Type B pancreatic cell (in vitro differentiated cells): ENCODE measurements at regions not wholly inside any gene's neighbourhood (a gene's known extent, or its start where the extent isn't known, plus 50 kb on each side); places are given as distances from the start of the nearest gene placed in this dataset.

Experiments used
- DNase-seq: peaks from one replicate; pipeline ENCODE4 v3.0.0; 2021; ENCODE audit warnings: mixed read lengths; ENCODE audit not compliant: unreplicated experiment; ENCODE audit errors: extremely low spot score
- H3K27ac Mint-ChIP-seq: 2 replicates; pipeline ENCODE4 v1.8.0; 2021; ENCODE audit warnings: mild to moderate bottlenecking, mixed read lengths
- H3K27me3 Mint-ChIP-seq: 2 replicates; pipeline ENCODE4 v1.8.0; 2021; ENCODE audit warnings: mixed read lengths
- H3K36me3 Mint-ChIP-seq: 2 replicates; pipeline ENCODE4 v1.8.0; 2021; ENCODE audit warnings: mixed read lengths
- H3K4me1 Mint-ChIP-seq: one replicate; pipeline ENCODE4 v1.8.0; 2021; ENCODE audit warnings: mixed read lengths; ENCODE audit not compliant: unreplicated experiment
- H3K4me3 Mint-ChIP-seq: 2 replicates; pipeline ENCODE4 v1.8.0; 2021; ENCODE audit warnings: mild to moderate bottlenecking, mixed read lengths
- H3K9me3 Mint-ChIP-seq: 2 replicates; pipeline ENCODE4 v1.8.0; 2021; ENCODE audit warnings: mixed read lengths
- CTCF ChIP-seq: fragments of 200-600 bp; sonication (generic); conservative IDR thresholded peaks from 2 replicates; pipeline ENCODE4 v1.5.0; 2021; ENCODE audit warnings: antibody characterized with exemption, mild to moderate bottlenecking

GRCh38 chr6:41448256-41448655 is 97.9 kb upstream of the FOXP4 start:
- Mint-ChIP-seq H3K27ac (no peak overlapping the region), H3K36me3 (no peaks in the 10 kb centered on the region), H3K4me3 (no peak overlapping the region), H3K9me3 (no peaks in the 10 kb centered on the region), H3K27me3 (no peaks in the 10 kb centered on the region), H3K4me1 (peaks cover 57% of the 10 kb centered on the region)
- no peak for DNase-seq
- no peak for TF ChIP-seq CTCF

- Mint-ChIP-seq H3K4me1 (peaks cover 44% of the 10 kb centered on the region), H3K36me3 (no peaks in the 10 kb centered on the region), H3K9me3 (no peaks in the 10 kb centered on the region), H3K4me3 (peak overlapping the region; percentile 35), H3K27me3 (no peaks in the 10 kb centered on the region), H3K27ac (no peak overlapping the region)
- no peak for TF ChIP-seq CTCF
- DNase-seq: no peak
These were observed 96.6 kb upstream of the FOXP4 start for GRCh38 chr6:41449399-41450245.

DNA sequence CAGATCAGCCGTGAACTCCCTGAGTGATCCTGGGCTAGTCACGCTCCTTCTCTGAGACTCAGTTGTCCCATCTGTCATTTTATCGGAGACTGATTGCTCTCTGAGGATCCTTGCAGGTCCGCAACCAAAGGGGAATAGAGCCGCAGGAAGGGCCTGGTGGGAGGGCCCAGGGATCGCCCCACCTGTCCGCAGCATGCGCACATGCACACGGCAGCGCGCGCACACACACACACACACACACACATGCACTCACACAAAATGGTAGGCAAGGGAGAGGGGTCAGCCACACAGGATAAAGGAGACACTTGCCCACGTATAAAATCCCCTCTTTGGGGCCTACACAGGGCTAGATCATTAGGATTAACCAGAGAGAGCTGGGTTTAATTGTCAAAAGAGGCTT is 95.6 kb upstream of the FOXP4 start:
- no peaks in the 10 kb centered on the region for H3K36me3 Mint-ChIP-seq
- no peaks in the 10 kb centered on the region for H3K9me3 Mint-ChIP-seq
- no peak overlapping the region for H3K4me3 Mint-ChIP-seq
- H3K27me3 Mint-ChIP-seq: no peaks in the 10 kb centered on the region
- no peak overlapping the region for H3K27ac Mint-ChIP-seq
- DNase-seq: no peak
- no peak for TF ChIP-seq CTCF
- peaks cover 41% of the 10 kb centered on the region for H3K4me1 Mint-ChIP-seq

DNA sequence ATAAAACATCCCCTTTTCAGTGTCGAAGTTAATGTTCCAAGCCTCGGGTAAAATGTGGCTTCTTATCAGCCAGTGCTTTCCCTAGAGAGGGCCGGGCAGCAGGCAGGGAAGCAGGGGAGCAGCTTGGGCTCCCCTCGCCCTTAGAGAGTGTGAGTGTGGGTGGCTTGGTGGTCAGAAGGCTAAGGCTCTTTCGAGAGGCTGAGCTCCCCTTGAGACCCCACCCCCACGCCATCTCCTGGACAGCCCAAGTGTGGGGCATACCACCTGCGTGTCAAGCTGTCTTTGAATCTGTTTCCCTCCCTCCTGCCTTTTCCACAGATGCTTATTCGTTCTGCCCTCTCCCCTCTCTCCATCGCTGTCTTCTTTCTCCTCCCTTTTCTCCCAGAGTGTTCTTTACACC is 95.1 kb upstream of the FOXP4 start:
- Mint-ChIP-seq H3K27me3 (no peaks in the 10 kb centered on the region), H3K27ac (peak overlapping the region; percentile 46), H3K36me3 (no peaks in the 10 kb centered on the region), H3K4me1 (peaks cover 46% of the 10 kb centered on the region), H3K9me3 (no peaks in the 10 kb centered on the region), H3K4me3 (no peak overlapping the region)
- no peak for TF ChIP-seq CTCF
- no peak for DNase-seq

- H3K36me3 Mint-ChIP-seq: no peaks in the 10 kb centered on the region
- H3K4me1 Mint-ChIP-seq: peaks cover 52% of the 10 kb centered on the region
- TF ChIP-seq CTCF: no peak
- no peaks in the 10 kb centered on the region for H3K9me3 Mint-ChIP-seq
- H3K27ac Mint-ChIP-seq: peak overlapping the region; percentile 46
- no peak overlapping the region for H3K4me3 Mint-ChIP-seq
- no peaks in the 10 kb centered on the region for H3K27me3 Mint-ChIP-seq
- DNase-seq: no peak
These were observed 94.5 kb upstream of the FOXP4 start for GRCh38 chr6:41451515-41452163.
